ENCODE measurements at regions not wholly inside any gene's neighbourhood (a gene's known extent, or its start where the extent isn't known, plus 50 kb on each side); places are given as distances from the start of the nearest gene placed in this dataset.

GRCh38 chr6:120534954-120535353, 799.3 kb downstream of the TBC1D32 start:
- H3K27me3 ChIP-seq (ENCODE audit: control insufficient read depth, insufficient read depth, low read length): no peaks in the 10 kb centered on the region
- no peaks in the 10 kb centered on the region for H3K36me3 ChIP-seq (ENCODE audit: control insufficient read depth, insufficient read depth, low read length)
- no peak for DNase-seq (ENCODE audit: low read depth in 4 of 6, low spot score in 6 of 6)

DNA sequence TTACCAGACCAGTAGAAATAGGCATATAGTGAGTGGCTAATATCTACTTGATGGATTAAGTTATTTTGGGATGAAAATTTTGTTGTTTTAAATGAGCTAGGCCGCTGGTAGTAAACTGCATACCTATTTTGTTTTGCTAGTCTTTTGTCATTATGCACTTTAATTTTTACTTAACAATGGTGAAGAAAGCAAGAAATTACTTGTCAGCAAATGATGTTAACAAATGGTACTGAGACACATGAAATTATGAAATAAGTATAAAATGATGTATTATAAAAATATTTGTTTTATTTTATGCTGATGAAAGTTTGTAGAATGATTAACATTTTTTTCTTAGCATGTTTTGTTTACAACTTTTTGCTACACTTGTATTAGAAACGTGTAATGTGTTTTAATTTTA, 807.7 kb downstream of the TBC1D32 start:
- H3K27me3 ChIP-seq (ENCODE audit: control insufficient read depth, insufficient read depth, low read length): no peaks in the 10 kb centered on the region
- WGBS (ENCODE audit: insufficient coverage): no CpG with 5 or more reads among the region's 2 CpGs
- H3K4me1 ChIP-seq (ENCODE audit: control insufficient read depth, insufficient read depth, low read length): no peaks in the 10 kb centered on the region
- H3K36me3 ChIP-seq (ENCODE audit: control insufficient read depth, insufficient read depth, low read length): no peaks in the 10 kb centered on the region
- DNase-seq (ENCODE audit: low read depth in 4 of 6, low spot score in 6 of 6): no peak
- H3K4me3 ChIP-seq (ENCODE audit: low read depth, low read length): no peak overlapping the region
- no peak overlapping the region for H3K27ac ChIP-seq (ENCODE audit: low read depth, low read length)
- H3K9me3 ChIP-seq (ENCODE audit: control insufficient read depth, insufficient read depth, low read length): no peaks in the 10 kb centered on the region

More at GRCh38 chr6:120534954-120535353, 799.3 kb downstream of the TBC1D32 start:
- H3K27ac ChIP-seq (ENCODE audit: low read depth, low read length): no peak overlapping the region
- no peaks in the 10 kb centered on the region for H3K4me1 ChIP-seq (ENCODE audit: control insufficient read depth, insufficient read depth, low read length)
- H3K9me3 ChIP-seq (ENCODE audit: control insufficient read depth, insufficient read depth, low read length): no peaks in the 10 kb centered on the region
- no peak overlapping the region for H3K4me3 ChIP-seq (ENCODE audit: low read depth, low read length)

DNA sequence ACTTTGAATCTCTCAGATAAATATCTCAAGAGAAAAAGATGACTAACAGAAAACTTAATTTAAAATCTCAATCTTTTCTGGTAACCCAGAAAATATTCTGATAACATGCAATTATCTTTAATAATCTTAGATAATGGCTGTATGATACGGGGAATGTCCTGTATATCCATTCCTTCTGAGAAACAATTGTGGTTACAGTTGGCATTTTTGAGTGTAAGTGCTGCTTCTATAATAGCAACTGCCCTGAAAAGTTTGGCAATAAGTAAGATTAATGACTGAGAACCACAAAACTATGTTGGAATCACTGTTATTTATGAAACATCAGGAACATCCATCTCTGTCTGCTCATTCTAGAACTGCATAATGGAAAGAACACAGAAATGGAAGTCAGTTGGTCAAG, 819.7 kb downstream of the TBC1D32 start:
- no CpG with 5 or more reads among the region's 1 CpG for WGBS (ENCODE audit: insufficient coverage)
- no peak overlapping the region for H3K4me3 ChIP-seq (ENCODE audit: low read depth, low read length)
- no peaks in the 10 kb centered on the region for H3K4me1 ChIP-seq (ENCODE audit: control insufficient read depth, insufficient read depth, low read length)
- H3K27ac ChIP-seq (ENCODE audit: low read depth, low read length): no peak overlapping the region
- no peaks in the 10 kb centered on the region for H3K27me3 ChIP-seq (ENCODE audit: control insufficient read depth, insufficient read depth, low read length)
- DNase-seq (ENCODE audit: low read depth in 4 of 6, low spot score in 6 of 6): no peak
- no peaks in the 10 kb centered on the region for H3K9me3 ChIP-seq (ENCODE audit: control insufficient read depth, insufficient read depth, low read length)
- H3K36me3 ChIP-seq (ENCODE audit: control insufficient read depth, insufficient read depth, low read length): no peaks in the 10 kb centered on the region

DNA sequence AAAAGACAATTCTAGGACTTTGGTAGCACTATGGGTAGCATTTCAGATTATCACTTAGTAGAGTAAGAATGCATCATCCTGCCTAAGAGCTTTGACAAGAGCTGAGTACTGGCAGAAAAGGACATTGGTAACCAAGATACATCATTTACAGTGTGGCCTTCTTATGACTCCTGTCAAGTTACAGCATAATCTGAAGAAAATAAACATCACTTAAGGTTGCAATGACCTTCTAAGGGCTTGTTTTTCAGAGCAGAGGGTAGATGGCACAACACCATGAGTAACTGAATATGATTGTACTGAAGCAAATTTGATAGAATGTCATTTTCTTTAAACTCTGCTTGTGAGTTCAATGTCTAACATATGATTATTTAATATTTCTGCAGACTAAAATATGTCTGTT, 822.6 kb downstream of the TBC1D32 start:
- DNase-seq (ENCODE audit: low read depth in 4 of 6, low spot score in 6 of 6): no peak
- H3K27ac ChIP-seq (ENCODE audit: low read depth, low read length): no peak overlapping the region
- no peaks in the 10 kb centered on the region for H3K4me1 ChIP-seq (ENCODE audit: control insufficient read depth, insufficient read depth, low read length)
- no peaks in the 10 kb centered on the region for H3K36me3 ChIP-seq (ENCODE audit: control insufficient read depth, insufficient read depth, low read length)
- no peak overlapping the region for H3K4me3 ChIP-seq (ENCODE audit: low read depth, low read length)
- H3K27me3 ChIP-seq (ENCODE audit: control insufficient read depth, insufficient read depth, low read length): no peaks in the 10 kb centered on the region
- no peaks in the 10 kb centered on the region for H3K9me3 ChIP-seq (ENCODE audit: control insufficient read depth, insufficient read depth, low read length)

GRCh38 chr6:120498711-120499110, 835.6 kb downstream of the TBC1D32 start:
- WGBS (ENCODE audit: insufficient coverage): no CpG with 5 or more reads among the region's 6 CpGs
- Histone ChIP-seq H3K27me3 (ENCODE audit: control insufficient read depth, insufficient read depth, low read length) (no peaks in the 10 kb centered on the region), H3K4me1 (ENCODE audit: control insufficient read depth, insufficient read depth, low read length) (no peaks in the 10 kb centered on the region)

DNA sequence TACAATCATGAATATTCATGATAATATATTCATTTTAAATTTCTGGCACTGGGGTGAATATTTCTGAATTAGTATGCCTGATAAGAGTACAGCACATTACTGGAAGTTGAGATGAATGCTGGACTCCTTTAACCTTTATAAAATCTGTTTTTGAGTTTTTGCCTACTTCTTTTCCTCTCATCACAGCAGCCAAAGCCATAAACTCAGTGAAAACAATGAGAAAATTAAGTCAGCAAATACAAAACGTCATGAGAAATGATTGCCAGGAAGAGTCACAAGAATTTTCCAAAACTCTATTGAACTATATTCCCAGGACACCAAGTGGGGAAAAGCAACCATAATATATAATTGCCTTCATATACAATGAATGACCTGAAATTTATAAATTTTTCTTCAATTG, 837.6 kb downstream of the TBC1D32 start:
- Histone ChIP-seq H3K27ac (ENCODE audit: low read depth, low read length) (no peak overlapping the region), H3K27me3 (ENCODE audit: control insufficient read depth, insufficient read depth, low read length) (no peaks in the 10 kb centered on the region), H3K9me3 (ENCODE audit: control insufficient read depth, insufficient read depth, low read length) (no peaks in the 10 kb centered on the region), H3K4me1 (ENCODE audit: control insufficient read depth, insufficient read depth, low read length) (no peaks in the 10 kb centered on the region), H3K4me3 (ENCODE audit: low read depth, low read length) (no peak overlapping the region), H3K36me3 (ENCODE audit: control insufficient read depth, insufficient read depth, low read length) (no peaks in the 10 kb centered on the region)
- WGBS (ENCODE audit: insufficient coverage): no CpG with 5 or more reads among the region's 1 CpG
- no peak for DNase-seq (ENCODE audit: low read depth in 4 of 6, low spot score in 6 of 6)

More at GRCh38 chr6:120498711-120499110, 835.6 kb downstream of the TBC1D32 start:
- H3K9me3 ChIP-seq (ENCODE audit: control insufficient read depth, insufficient read depth, low read length): no peaks in the 10 kb centered on the region
- no peaks in the 10 kb centered on the region for H3K36me3 ChIP-seq (ENCODE audit: control insufficient read depth, insufficient read depth, low read length)
- no peak for DNase-seq (ENCODE audit: low read depth in 4 of 6, low spot score in 6 of 6)
- H3K4me3 ChIP-seq (ENCODE audit: low read depth, low read length): no peak overlapping the region
- no peak overlapping the region for H3K27ac ChIP-seq (ENCODE audit: low read depth, low read length)

- no peaks in the 10 kb centered on the region for H3K9me3 ChIP-seq (ENCODE audit: control insufficient read depth, insufficient read depth, low read length)
- no peaks in the 10 kb centered on the region for H3K4me1 ChIP-seq (ENCODE audit: control insufficient read depth, insufficient read depth, low read length)
- H3K4me3 ChIP-seq (ENCODE audit: low read depth, low read length): no peak overlapping the region
- no peak for DNase-seq (ENCODE audit: low read depth in 4 of 6, low spot score in 6 of 6)
- H3K27me3 ChIP-seq (ENCODE audit: control insufficient read depth, insufficient read depth, low read length): no peaks in the 10 kb centered on the region
- H3K36me3 ChIP-seq (ENCODE audit: control insufficient read depth, insufficient read depth, low read length): no peaks in the 10 kb centered on the region
- no peak overlapping the region for H3K27ac ChIP-seq (ENCODE audit: low read depth, low read length)
Measured at GRCh38 chr6:120493505-120493904, 840.8 kb downstream of the TBC1D32 start.

DNA sequence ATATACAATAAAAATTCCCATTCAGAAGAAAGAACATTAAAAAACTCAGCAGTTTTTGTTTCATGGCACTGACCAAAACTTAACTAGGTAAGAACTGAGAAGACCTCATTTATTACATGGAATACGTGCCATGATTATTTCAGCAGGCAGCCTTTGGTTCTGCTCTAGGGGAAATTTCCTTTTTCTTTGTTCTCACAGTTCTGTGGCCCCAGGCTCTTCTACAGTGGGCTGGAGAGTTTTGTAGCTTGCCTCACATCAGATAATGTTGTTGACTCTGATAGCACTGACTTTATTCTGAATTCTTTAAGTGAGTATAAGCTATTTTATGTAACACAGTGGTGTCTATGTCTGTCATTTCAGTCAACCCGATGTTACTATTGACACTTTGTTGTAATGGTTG, 844.3 kb downstream of the TBC1D32 start:
- H3K4me3 ChIP-seq (ENCODE audit: low read depth, low read length): no peak overlapping the region
- no peak for DNase-seq (ENCODE audit: low read depth in 4 of 6, low spot score in 6 of 6)
- no peak overlapping the region for H3K27ac ChIP-seq (ENCODE audit: low read depth, low read length)
- no peaks in the 10 kb centered on the region for H3K36me3 ChIP-seq (ENCODE audit: control insufficient read depth, insufficient read depth, low read length)
- H3K9me3 ChIP-seq (ENCODE audit: control insufficient read depth, insufficient read depth, low read length): no peaks in the 10 kb centered on the region
- 83% methylated on average over 1 of the region's 2 CpGs for WGBS (ENCODE audit: insufficient coverage)
- H3K27me3 ChIP-seq (ENCODE audit: control insufficient read depth, insufficient read depth, low read length): no peaks in the 10 kb centered on the region
- H3K4me1 ChIP-seq (ENCODE audit: control insufficient read depth, insufficient read depth, low read length): no peaks in the 10 kb centered on the region

DNA sequence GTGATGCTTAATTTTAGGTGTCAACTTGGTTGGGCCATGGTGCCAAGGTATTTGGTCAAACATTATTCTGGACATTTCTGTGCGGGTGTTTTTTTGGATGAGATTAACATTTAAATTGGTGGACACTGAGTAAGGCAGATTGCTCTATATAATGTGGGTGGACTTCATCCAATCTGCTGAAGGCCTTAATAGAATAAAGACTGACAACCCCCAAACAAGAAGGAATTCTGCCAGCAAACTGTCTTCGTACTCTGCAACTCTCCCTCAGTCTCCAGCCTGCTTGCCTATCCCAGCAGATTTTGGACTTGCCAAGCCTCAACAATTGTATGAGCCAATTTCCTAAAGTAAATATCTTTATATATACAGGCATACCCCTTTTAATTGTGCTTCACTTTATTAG, 850.1 kb downstream of the TBC1D32 start:
- no peak overlapping the region for H3K27ac ChIP-seq (ENCODE audit: low read depth, low read length)
- DNase-seq (ENCODE audit: low read depth in 4 of 6, low spot score in 6 of 6): peak in 1 of 6 donors; percentile 27
- no peaks in the 10 kb centered on the region for H3K4me1 ChIP-seq (ENCODE audit: control insufficient read depth, insufficient read depth, low read length)
- no peaks in the 10 kb centered on the region for H3K9me3 ChIP-seq (ENCODE audit: control insufficient read depth, insufficient read depth, low read length)
- H3K27me3 ChIP-seq (ENCODE audit: control insufficient read depth, insufficient read depth, low read length): no peaks in the 10 kb centered on the region
- no peak overlapping the region for H3K4me3 ChIP-seq (ENCODE audit: low read depth, low read length)
- H3K36me3 ChIP-seq (ENCODE audit: control insufficient read depth, insufficient read depth, low read length): no peaks in the 10 kb centered on the region
- WGBS (ENCODE audit: insufficient coverage): 100% methylated on average over 1 of the region's 2 CpGs

DNA sequence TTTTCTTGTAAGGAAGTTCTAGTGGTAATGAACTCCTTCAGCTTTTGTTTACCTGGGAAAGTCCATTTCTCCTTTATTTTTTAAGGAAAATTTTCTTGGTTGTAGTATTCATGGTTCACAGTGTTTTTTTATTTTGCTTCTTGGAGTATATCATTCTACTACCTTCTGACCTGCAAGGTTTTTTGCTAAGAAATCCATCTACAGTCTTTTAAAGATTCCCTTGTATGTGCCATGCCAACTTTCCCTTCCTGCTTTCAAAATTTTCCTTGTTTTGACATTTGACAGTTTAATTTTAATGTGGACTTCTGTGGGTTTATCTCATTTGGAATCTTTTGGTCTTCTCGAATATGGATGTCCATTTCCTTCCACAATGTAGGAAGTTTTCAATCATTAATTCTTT, 855.6 kb downstream of the TBC1D32 start:
- Histone ChIP-seq H3K4me3 (ENCODE audit: low read depth, low read length) (no peak overlapping the region), H3K9me3 (ENCODE audit: control insufficient read depth, insufficient read depth, low read length) (peaks cover 2% of the 10 kb centered on the region), H3K4me1 (ENCODE audit: control insufficient read depth, insufficient read depth, low read length) (no peaks in the 10 kb centered on the region), H3K27ac (ENCODE audit: low read depth, low read length) (no peak overlapping the region), H3K27me3 (ENCODE audit: control insufficient read depth, insufficient read depth, low read length) (no peaks in the 10 kb centered on the region), H3K36me3 (ENCODE audit: control insufficient read depth, insufficient read depth, low read length) (no peaks in the 10 kb centered on the region)
- no peak for DNase-seq (ENCODE audit: low read depth in 4 of 6, low spot score in 6 of 6)
- WGBS (ENCODE audit: insufficient coverage): no CpG with 5 or more reads among the region's 1 CpG
